Esophagus muscularis mucosa (tissue), 3 donors: ENCODE measurements at regions not wholly inside any gene's neighbourhood (a gene's known extent, or its start where the extent isn't known, plus 50 kb on each side); places are given as distances from the start of the nearest gene placed in this dataset.

Experiments used
- CTCF ChIP-seq, 3 experiments: fragments of 200-600 bp in 2 of 3; fragments of 450-650 bp in 1 of 3; sonication (generic) in 2 of 3; IDR thresholded peaks; one replicate each; pipeline ENCODE4 v1.5.1; 2017 to 2019; ENCODE audit warnings: antibody characterized with exemption in 3 of 3, mild to moderate bottlenecking in 2 of 3, moderate library complexity in 1 of 3
- POLR2A ChIP-seq: fragments of 450-650 bp; IDR thresholded peaks from one replicate; pipeline ENCODE4 v1.6.1; 2017; ENCODE audit warnings: antibody characterized with exemption, moderate library complexity, mild to moderate bottlenecking, low read depth

DNA sequence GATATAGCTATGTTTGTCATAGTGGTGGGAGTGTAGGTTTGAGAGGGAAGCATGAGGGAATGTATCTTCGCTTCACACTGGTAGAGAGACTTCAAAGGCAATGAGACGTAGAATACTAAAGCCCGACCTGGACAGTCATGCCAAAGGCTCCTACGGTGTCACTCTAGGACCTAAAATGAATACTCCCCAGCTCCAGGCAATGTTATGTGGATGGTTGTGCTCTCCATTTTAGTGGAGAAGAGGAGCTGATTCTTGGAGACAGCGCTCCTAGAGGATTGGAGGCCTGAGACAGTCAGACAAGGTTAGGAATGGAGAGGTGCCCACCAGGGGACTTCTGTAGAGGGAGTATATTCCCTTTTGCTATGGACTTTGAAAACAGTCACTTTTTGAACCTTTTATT lies 260.1 kb downstream of the MEX3B start:
- no peak for TF ChIP-seq CTCF (IDR thresholded peaks at IDR 0.05)
- no peak for TF ChIP-seq POLR2A
